GM12878 (cell line): ENCODE measurements at regions not wholly inside any gene's neighbourhood (a gene's known extent, or its start where the extent isn't known, plus 50 kb on each side); places are given as distances from the start of the nearest gene placed in this dataset.

Source experiments
- ATAC-seq: fragments of 200-7000 bp; cut with Tn5 transposase; 3 replicates; pipeline ENCODE4 v1.9.1; 2020; ENCODE audit warnings: mild to moderate bottlenecking, moderate library complexity
- BruUV-seq: library from RNA; stranded (reverse); fragments of 400-500 nt; replicated peaks from 2 replicates; lab custom pipeline; 2021; lab: Mats Ljungman, UMichigan
- CTCF ChIA-PET: fragments of 300-600 bp; sonication (Branson Sonifier 250); formaldehyde crosslinking; extraction: SDS; loops from one replicate; lab custom pipeline; 2021; ENCODE audit warnings: inconsistent platforms; lab: Yijun Ruan, JAX
- POLR2A ChIA-PET: fragments of 350-600 bp; formaldehyde crosslinking; extraction: SDS; loops from one replicate; lab custom pipeline; 2021; ENCODE audit warnings: inconsistent platforms; lab: Charles Lee
- RAD21 ChIA-PET: fragments of 300-600 bp; sonication (Branson Sonifier 250); formaldehyde crosslinking; loops from one replicate; lab custom pipeline; 2023; ENCODE audit warnings: antibody characterized with exemption; ENCODE audit not compliant: unreplicated experiment; lab: Charles Lee
- SMC1A ChIA-PET: fragments of 300-600 bp; sonication (Branson Sonifier 250); formaldehyde crosslinking; loops from one replicate; lab custom pipeline; 2023; ENCODE audit not compliant: unreplicated experiment, uncharacterized antibody; lab: Charles Lee
- DNase-seq: peaks from one replicate; pipeline ENCODE4 v3.0.0-alpha.2; 2011; ENCODE audit warnings: low read depth, low spot score
- FAIRE-seq: peaks from 3 replicates; lab custom pipeline; 2011; peaks lifted over from hg19 to GRCh38; lab: Jason Lieb, UNC
- H2AFZ ChIP-seq: 2 replicates; pipeline ENCODE4 v1.6.0; 2011; ENCODE audit warnings: low read depth, low read length, control low read depth; ENCODE audit not compliant: control insufficient read depth
- H3K27ac ChIP-seq: 2 replicates; pipeline ENCODE4 v1.5.1; 2011; ENCODE audit warnings: control low read depth; ENCODE audit not compliant: control insufficient read depth, insufficient read depth
- H3K27me3 ChIP-seq, 2 experiments: replicated peaks in 1 of 2; 2 replicates each; pipeline versions ENCODE4 v1.6.0 to v1.6.1; 2011; ENCODE audit warnings: low read length in 1 of 2; ENCODE audit not compliant: control insufficient read depth in 2 of 2, insufficient read depth in 2 of 2
- H3K36me3 ChIP-seq, 2 experiments: 2 replicates each; pipeline ENCODE4 v1.5.1; 2011; ENCODE audit warnings: low read length in 1 of 2; ENCODE audit not compliant: control insufficient read depth in 2 of 2, insufficient read depth in 2 of 2
- H3K4me1 ChIP-seq: 2 replicates; pipeline ENCODE4 v1.6.1; 2011; ENCODE audit warnings: mild to moderate bottlenecking, low read length, moderate library complexity, mixed read lengths; ENCODE audit not compliant: control insufficient read depth, insufficient read depth
- H3K4me2 ChIP-seq: 2 replicates; pipeline ENCODE4 v1.6.0; 2011; ENCODE audit warnings: control low read depth; ENCODE audit not compliant: control insufficient read depth, insufficient read depth
- H3K4me3 ChIP-seq: fragments of 200-600 bp; sonication (generic); 2 replicates; pipeline ENCODE4 v1.5.1; 2016
- H3K79me2 ChIP-seq: 2 replicates; pipeline ENCODE4 v1.6.0; 2011; ENCODE audit warnings: low read length; ENCODE audit not compliant: control insufficient read depth, insufficient read depth
- H3K9ac ChIP-seq: 2 replicates; pipeline ENCODE4 v1.8.0; 2011; ENCODE audit warnings: low read length, control low read depth, mixed read lengths; ENCODE audit not compliant: control insufficient read depth, insufficient read depth
- H3K9me3 ChIP-seq: replicated peaks from 3 replicates; pipeline ENCODE4 v1.5.1; 2011; ENCODE audit warnings: mild to moderate bottlenecking, low read length; ENCODE audit not compliant: control insufficient read depth, insufficient read depth
- H4K20me1 ChIP-seq: 2 replicates; pipeline ENCODE4 v1.6.0; 2011; ENCODE audit not compliant: control insufficient read depth, insufficient read depth
- BHLHE40 ChIP-seq, 2 experiments: fragments of 450-650 bp in 1 of 2; IDR thresholded peaks; 2 replicates each; pipeline ENCODE4 v1.6.1; 2011 to 2017; ENCODE audit warnings: low read depth in 2 of 2, borderline replicate concordance in 1 of 2, improper control_type of control experiment in 1 of 2, low read length in 1 of 2, mild to moderate bottlenecking in 1 of 2
- CEBPZ ChIP-seq: fragments of 150-350 bp; IDR thresholded peaks from 2 replicates; pipeline ENCODE4 v1.6.1; 2016; ENCODE audit warnings: low read depth, low read length
- CHD4 ChIP-seq: fragments of 200-600 bp; sonication (generic); IDR thresholded peaks from 2 replicates; pipeline ENCODE4 v1.6.1; 2016; ENCODE audit warnings: mild to moderate bottlenecking
- E2F8 ChIP-seq: fragments of 450-650 bp; IDR thresholded peaks from 2 replicates; pipeline ENCODE4 v1.6.1; 2018; ENCODE audit warnings: mild to moderate bottlenecking, low read depth, moderate library complexity; ENCODE audit not compliant: partially characterized antibody
- EGR1 ChIP-seq, 2 experiments: IDR thresholded peaks; 1 replicate in 1 of 2; 2 replicates in 1 of 2; pipeline ENCODE4 v1.6.1; 2011 to 2012; ENCODE audit warnings: low read depth in 2 of 2, low read length in 2 of 2, borderline replicate concordance in 1 of 2, mild to moderate bottlenecking in 1 of 2, moderate library complexity in 1 of 2
- ESRRA ChIP-seq: IDR thresholded peaks from 2 replicates; pipeline ENCODE4 v1.6.1; 2012; ENCODE audit warnings: mild to moderate bottlenecking, low read length, improper control_type of control experiment
- FOXM1 ChIP-seq: IDR thresholded peaks from 2 replicates; pipeline ENCODE4 v1.6.1; 2012; ENCODE audit warnings: low read depth, mild to moderate bottlenecking, inconsistent platforms, low read length, moderate library complexity
- GABPA ChIP-seq: IDR thresholded peaks from 2 replicates; pipeline ENCODE4 v1.6.1; 2014; ENCODE audit warnings: antibody characterized with exemption, low read depth, mild to moderate bottlenecking, inconsistent platforms
- IRF5 ChIP-seq: fragments of 450-650 bp; IDR thresholded peaks from 2 replicates; pipeline ENCODE4 v1.6.1; 2017; ENCODE audit warnings: borderline replicate concordance
- KDM1A ChIP-seq: fragments of 200-600 bp; sonication (generic); IDR thresholded peaks from 2 replicates; pipeline ENCODE4 v1.6.1; 2016; ENCODE audit warnings: borderline replicate concordance
- RUNX3 ChIP-seq: IDR thresholded peaks from 2 replicates; pipeline ENCODE4 v1.6.1; 2012; ENCODE audit warnings: low read length, inconsistent platforms
- SMAD1 ChIP-seq: fragments of 450-650 bp; IDR thresholded peaks from 2 replicates; pipeline ENCODE4 v1.6.1; 2018; ENCODE audit warnings: mild to moderate bottlenecking, low read depth; ENCODE audit not compliant: partially characterized antibody
- WRNIP1 ChIP-seq: IDR thresholded peaks from 2 replicates; pipeline ENCODE4 v1.6.1; 2011; ENCODE audit warnings: low read depth, low read length, improper control_type of control experiment, borderline replicate concordance
- WGBS: methylation state at CpG from one replicate; pipeline ENCODE4 v1.1.6; 2016; ENCODE audit warnings: low lambda C conversion rate; ENCODE audit not compliant: insufficient replicate concordance, insufficient coverage; ENCODE audit errors: missing lambda C conversion rate; 5-methylcytosine and 5-hydroxymethylcytosine counted together
- in situ Hi-C: fragments of 300-500 bp; cut with MboI; formaldehyde crosslinking; loops from 9 replicates; pipeline ENCODE4 v1.14.3; 2018; ENCODE audit warnings: mixed read lengths
- intact Hi-C: fragments of 100-400 bp; cut with micrococcal nuclease; formaldehyde crosslinking; loops from one replicate; pipeline ENCODE4 v1.14.2; 2022; ENCODE audit not compliant: unreplicated experiment

- Histone ChIP-seq H3K79me2 (no peaks in the 10 kb centered on the region), H3K27me3 (no peaks in the 10 kb centered on the region), H3K36me3 (no peaks in the 10 kb centered on the region), H3K9ac (no peak overlapping the region), H3K9me3 (no peaks in the 10 kb centered on the region), H4K20me1 (no peaks in the 10 kb centered on the region), H3K27ac (no peak overlapping the region), H3K4me2 (no peak overlapping the region), H3K4me1 (no peaks in the 10 kb centered on the region), H3K4me3 (no peak overlapping the region), H2AFZ (no peak overlapping the region)
- ChIA-PET CTCF (no interaction called here), POLR2A (no interaction called here), SMC1A (interaction anchor here (1.1 kb wide), 1 partner anchor 270 kb away, joined by 3 read pairs; no protein-coding TSS in a partner anchor), RAD21 (no interaction called here)
- no peak for DNase-seq
- in situ Hi-C loops (no loop called here), intact Hi-C loops (no loop called here)
- BruUV-seq = no TSS peak
- ATAC-seq = no peak
- no peak for TF ChIP-seq E2F8
- no peak for TF ChIP-seq EGR1 (IDR thresholded peaks at IDR 0.05; ENCODE audit: borderline replicate concordance in 1 of 2, low read depth in 2 of 2, low read length in 2 of 2)
- TF ChIP-seq CHD4 = no peak
- TF ChIP-seq WRNIP1 = no peak
- no peak for TF ChIP-seq CEBPZ
- TF ChIP-seq RUNX3 = no peak
- no peak for TF ChIP-seq SMAD1
- no peak for TF ChIP-seq BHLHE40 (IDR thresholded peaks at IDR 0.05; ENCODE audit: borderline replicate concordance in 1 of 2, low read depth in 2 of 2, low read length in 1 of 2)
- no peak for TF ChIP-seq ESRRA
- no peak for TF ChIP-seq FOXM1
- TF ChIP-seq KDM1A = no peak
- TF ChIP-seq IRF5 = no peak
- no peak for TF ChIP-seq GABPA
- FAIRE-seq = no peak
- 22% methylated on average over 4 of the region's 4 CpGs for WGBS
Measured at GRCh38 chr2:172182624-172183023, 79.9 kb upstream of the DLX2 start.
